ENCODE measurements at regions not wholly inside any gene's neighbourhood (a gene's known extent, or its start where the extent isn't known, plus 50 kb on each side); places are given as distances from the start of the nearest gene placed in this dataset.

DNA sequence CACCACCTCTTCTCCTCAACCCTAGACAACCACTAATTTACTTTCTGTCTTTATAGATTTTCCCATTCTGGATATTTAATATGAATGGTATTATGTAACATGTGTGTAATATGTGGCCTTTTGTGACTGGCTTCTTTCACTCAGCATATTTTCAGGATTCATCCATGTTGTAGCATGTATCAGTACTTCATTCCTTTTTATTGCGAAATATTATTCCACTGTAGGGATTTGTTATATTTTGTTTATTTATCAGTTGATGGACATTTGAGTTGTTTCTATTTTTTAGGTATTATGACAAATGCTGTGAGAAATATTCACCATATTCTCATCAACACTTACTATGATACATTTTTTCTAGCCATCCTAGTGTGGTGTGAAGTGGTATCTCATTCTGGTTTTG is 138.8 kb upstream of the DLGAP1 start:
- TF ChIP-seq CTCF (IDR thresholded peaks at IDR 0.05) (no peak), POLR2AphosphoS5 (IDR thresholded peaks at IDR 0.05) (no peak)
